T-cell (primary cell): ENCODE measurements at regions not wholly inside any gene's neighbourhood (a gene's known extent, or its start where the extent isn't known, plus 50 kb on each side); places are given as distances from the start of the nearest gene placed in this dataset.

ENCODE experiments used
- ATAC-seq, 4 experiments: fragments of 200-7000 bp in 3 of 4; fragments of 150-1000 bp in 1 of 4; cut with Tn5 transposase; replicated peaks in 1 of 4; 1 replicate in 3 of 4; 2 replicates in 1 of 4; pipeline ENCODE4 v1.10.0; 2021; ENCODE audit warnings: moderate library complexity in 3 of 4, mild to moderate bottlenecking in 2 of 4, moderate number of reproducible peaks in 1 of 4
- CTCF ChIA-PET, 2 donors: fragments of 300-600 bp; sonication (Branson Sonifier 250); formaldehyde crosslinking; loops; one replicate each; lab custom pipeline; 2022; ENCODE audit warnings: antibody characterized with exemption in 2 of 2; lab: Charles Lee
- POLR2A ChIA-PET, 2 donors: fragments of 300-600 bp; sonication (Branson Sonifier 250); formaldehyde crosslinking; loops; one replicate each; lab custom pipeline; 2022; ENCODE audit warnings: antibody characterized with exemption in 2 of 2; lab: Charles Lee
- DNase-seq, 35 experiments: peaks; one replicate each; pipeline versions ENCODE4 v3.0.0 to v3.0.0-alpha.2; 2013 to 2023
- H3K27ac ChIP-seq: one replicate; pipeline ENCODE4 v1.5.1; 2013; ENCODE audit warnings: low read length
- H3K27me3 ChIP-seq, 2 experiments: replicated peaks in 1 of 2; 1 replicate in 1 of 2; 2 replicates in 1 of 2; pipeline versions ENCODE4 v1.6.1 to v1.7.0; 2013; ENCODE audit warnings: low read length in 1 of 2, mixed read lengths in 1 of 2; ENCODE audit not compliant: control insufficient read depth in 2 of 2, insufficient read depth in 2 of 2; ENCODE audit errors: extremely low read depth in 1 of 2
- H3K36me3 ChIP-seq, 2 donors: 1 replicate in 1 of 2; 2 replicates in 1 of 2; pipeline versions ENCODE4 v1.6.1 to v1.7.0; 2013; ENCODE audit warnings: low read length in 1 of 2; ENCODE audit not compliant: control insufficient read depth in 2 of 2, insufficient read depth in 1 of 2; ENCODE audit errors: extremely low read depth in 1 of 2
- H3K4me1 ChIP-seq, 2 experiments: 1 replicate in 1 of 2; 2 replicates in 1 of 2; pipeline versions ENCODE4 v1.6.1 to v1.7.0; 2013; ENCODE audit warnings: low read length in 2 of 2, mixed read lengths in 1 of 2; ENCODE audit not compliant: insufficient read depth in 2 of 2, control insufficient read depth in 1 of 2; ENCODE audit errors: extremely low read depth in 1 of 2
- H3K4me3 ChIP-seq, 2 donors: 1 replicate in 1 of 2; 2 replicates in 1 of 2; pipeline versions ENCODE4 v1.5.1 to v1.7.0; 2013; ENCODE audit warnings: mild to moderate bottlenecking in 2 of 2, low read length in 1 of 2, moderate library complexity in 1 of 2; ENCODE audit not compliant: control insufficient read depth in 1 of 2; ENCODE audit errors: extremely low read depth in 1 of 2
- H3K9me3 ChIP-seq: 2 replicates; pipeline ENCODE4 v1.7.0; 2013
- H3K27ac Mint-ChIP-seq, 2 donors: one replicate each; pipeline ENCODE4 v1.8.0; 2020 to 2021; ENCODE audit warnings: mild to moderate bottlenecking in 2 of 2, mixed read lengths in 2 of 2
- H3K27me3 Mint-ChIP-seq, 2 donors: one replicate each; pipeline ENCODE4 v1.8.0; 2021 to 2022; ENCODE audit warnings: mixed read lengths in 2 of 2
- H3K36me3 Mint-ChIP-seq: one replicate; pipeline ENCODE4 v1.8.0; 2021; ENCODE audit warnings: mixed read lengths
- H3K4me1 Mint-ChIP-seq, 3 donors: one replicate each; pipeline ENCODE4 v1.8.0; 2020 to 2022; ENCODE audit warnings: mixed read lengths in 3 of 3, mild to moderate bottlenecking in 1 of 3
- H3K4me3 Mint-ChIP-seq, 3 donors: one replicate each; pipeline ENCODE4 v1.8.0; 2020 to 2022; ENCODE audit warnings: mild to moderate bottlenecking in 3 of 3, mixed read lengths in 3 of 3, moderate library complexity in 3 of 3
- H3K9me3 Mint-ChIP-seq, 3 donors: one replicate each; pipeline ENCODE4 v1.8.0; 2020 to 2022; ENCODE audit warnings: mixed read lengths in 3 of 3
- whole genome bisulfite sequencing: methylation state at CpG from one replicate; pipeline ENCODE4 v1.1.5; 2013; ENCODE audit warnings: missing lambda C conversion rate; ENCODE audit not compliant: insufficient coverage; 5-methylcytosine and 5-hydroxymethylcytosine counted together

- Histone ChIP-seq H3K36me3 (no peaks in the 10 kb centered on the region), H3K27ac (no peak overlapping the region), H3K27me3 (peaks cover 0 to 5% of the 10 kb centered on the region in 2 experiments), H3K9me3 (no peaks in the 10 kb centered on the region), H3K4me1 (no peaks in the 10 kb centered on the region), H3K4me3 (no peak overlapping the region)
- Mint-ChIP-seq H3K9me3 (peaks cover 0 to 4% (median 0%) of the 10 kb centered on the region in 3 donors), H3K27ac (no peak overlapping the region), H3K36me3 (no peaks in the 10 kb centered on the region), H3K4me1 (no peaks in the 10 kb centered on the region), H3K27me3 (peaks cover 7 to 20% of the 10 kb centered on the region in 2 donors), H3K4me3 (no peak overlapping the region)
- no peak for DNase-seq
- 59% methylated on average over 3 of the region's 8 CpGs for WGBS
- POLR2A ChIA-PET, result no interaction called here
- ATAC-seq, result no peak
- CTCF ChIA-PET, result no interaction called here
Observed at GRCh38 chr16:5461141-5461540, 363.5 kb upstream of the EEF2KMT start.

DNA sequence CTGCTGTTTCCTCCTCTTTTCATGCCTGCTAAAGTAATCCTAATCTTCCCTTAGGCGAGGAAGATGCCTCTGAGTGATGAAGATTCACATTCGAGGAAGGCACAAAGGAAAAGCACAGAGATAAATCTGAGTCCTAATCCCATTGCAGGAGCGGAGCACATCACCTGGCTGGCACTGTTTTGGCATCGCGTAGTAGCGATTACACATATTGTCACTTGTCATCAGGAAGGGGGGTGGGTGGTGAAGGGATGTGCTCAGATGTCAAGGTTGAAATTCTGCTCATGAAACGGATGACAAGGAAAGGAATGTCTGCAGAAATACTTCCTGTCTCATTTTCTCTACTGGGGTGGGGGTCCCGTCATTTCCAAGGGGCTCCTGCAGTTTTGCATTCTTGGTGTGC lies 363.1 kb upstream of the EEF2KMT start:
- DNase-seq (no peak), ATAC-seq (no peak)
- Mint-ChIP-seq H3K36me3 (no peaks in the 10 kb centered on the region), H3K27me3 (peaks cover 5 to 17% of the 10 kb centered on the region in 2 donors), H3K9me3 (peaks cover 0 to 4% (median 0%) of the 10 kb centered on the region in 3 donors), H3K4me3 (no peak overlapping the region), H3K4me1 (no peaks in the 10 kb centered on the region), H3K27ac (no peak overlapping the region)
- Histone ChIP-seq H3K4me3 (no peak overlapping the region), H3K4me1 (no peaks in the 10 kb centered on the region), H3K36me3 (no peaks in the 10 kb centered on the region), H3K27me3 (peaks cover 0 to 5% of the 10 kb centered on the region in 2 experiments), H3K9me3 (no peaks in the 10 kb centered on the region), H3K27ac (no peak overlapping the region)
- 77% methylated on average over 6 of the region's 8 CpGs for WGBS
- CTCF ChIA-PET, result no interaction called here
- POLR2A ChIA-PET, result no interaction called here

GRCh38 chr16:5459863-5460262 lies 362.3 kb upstream of the EEF2KMT start:
- Mint-ChIP-seq H3K36me3 (no peaks in the 10 kb centered on the region), H3K27ac (no peak overlapping the region), H3K27me3 (peaks cover 5 to 16% of the 10 kb centered on the region in 2 donors), H3K4me1 (no peaks in the 10 kb centered on the region), H3K9me3 (peaks cover 0 to 4% (median 0%) of the 10 kb centered on the region in 3 donors), H3K4me3 (no peak overlapping the region)
- WGBS, result 92% methylated on average over 2 of the region's 6 CpGs
- Histone ChIP-seq H3K9me3 (no peaks in the 10 kb centered on the region), H3K36me3 (no peaks in the 10 kb centered on the region), H3K4me1 (no peaks in the 10 kb centered on the region), H3K27ac (no peak overlapping the region), H3K4me3 (no peak overlapping the region), H3K27me3 (peaks cover 0 to 5% of the 10 kb centered on the region in 2 experiments)
- ATAC-seq (no peak), DNase-seq (no peak)
- POLR2A ChIA-PET, result no interaction called here
- CTCF ChIA-PET, result no interaction called here

DNA sequence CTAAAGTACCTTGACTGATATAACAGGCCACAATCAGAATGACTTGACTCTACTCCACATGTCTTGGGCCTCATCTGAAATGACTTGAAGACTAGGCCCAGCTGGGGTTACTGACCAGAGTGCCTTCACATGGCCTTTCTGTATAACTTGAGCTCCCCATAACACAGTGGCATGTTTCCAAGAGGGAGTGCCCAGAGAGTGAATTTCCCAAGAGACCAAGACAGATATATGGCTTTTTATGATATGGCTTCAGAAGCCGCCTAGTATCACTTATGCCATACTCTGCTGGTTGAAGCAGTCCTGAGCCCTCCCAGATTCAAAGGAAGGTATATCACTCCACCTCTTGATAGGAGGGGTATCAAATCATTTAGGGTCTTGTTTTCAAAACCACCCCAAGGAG lies 357.5 kb upstream of the EEF2KMT start:
- no CpG with 5 or more reads among the region's 1 CpG for WGBS
- no peaks in the 10 kb centered on the region for H3K27me3 ChIP-seq
- POLR2A ChIA-PET, result no interaction called here
- Mint-ChIP-seq H3K4me1 (no peaks in the 10 kb centered on the region), H3K27ac (no peak overlapping the region), H3K36me3 (no peaks in the 10 kb centered on the region), H3K4me3 (no peak overlapping the region), H3K9me3 (peaks cover 0 to 13% (median 0%) of the 10 kb centered on the region in 3 donors), H3K27me3 (peaks cover 6 to 22% of the 10 kb centered on the region in 2 donors)
- H3K4me1 ChIP-seq, result no peaks in the 10 kb centered on the region
- ATAC-seq (no peak), DNase-seq (no peak)
- no peaks in the 10 kb centered on the region for H3K36me3 ChIP-seq
- CTCF ChIA-PET, result no interaction called here
- H3K27ac ChIP-seq, result no peak overlapping the region
- H3K4me3 ChIP-seq, result no peak overlapping the region
- no peaks in the 10 kb centered on the region for H3K9me3 ChIP-seq

- H3K36me3 ChIP-seq, result no peaks in the 10 kb centered on the region
- H3K4me1 ChIP-seq, result no peaks in the 10 kb centered on the region
- Mint-ChIP-seq H3K9me3 (peaks cover 0 to 9% (median 0%) of the 10 kb centered on the region in 3 donors), H3K36me3 (no peaks in the 10 kb centered on the region), H3K4me1 (no peaks in the 10 kb centered on the region), H3K4me3 (no peak overlapping the region), H3K27me3 (peaks cover 3 to 19% of the 10 kb centered on the region in 2 donors), H3K27ac (no peak overlapping the region)
- no peak for ATAC-seq
- H3K27ac ChIP-seq, result no peak overlapping the region
- ChIA-PET CTCF (no interaction called here), POLR2A (no interaction called here)
- H3K4me3 ChIP-seq, result no peak overlapping the region
- no peaks in the 10 kb centered on the region for H3K9me3 ChIP-seq
- no peaks in the 10 kb centered on the region for H3K27me3 ChIP-seq
- DNase-seq, result no peak
Observed at GRCh38 chr16:5454349-5454748, 356.8 kb upstream of the EEF2KMT start.

DNA sequence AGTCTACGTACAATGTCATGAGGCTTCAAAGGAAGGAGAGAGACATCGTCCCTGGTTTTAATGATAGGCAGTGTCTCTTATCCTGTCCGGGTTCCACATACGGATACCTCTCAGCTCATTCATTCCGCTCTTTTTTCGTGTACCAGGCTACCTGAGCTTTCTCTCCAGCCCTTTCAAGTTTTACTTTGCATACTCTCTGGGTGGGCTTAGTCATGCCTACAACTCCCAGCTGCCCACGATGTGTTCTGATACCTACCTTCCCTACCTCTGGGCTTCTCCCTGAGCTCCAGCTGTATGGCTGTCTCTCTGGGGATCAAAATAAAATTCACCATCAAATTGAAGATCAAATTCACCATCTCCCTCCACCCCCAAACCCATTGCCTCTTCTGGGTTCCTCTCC lies 354.0 kb upstream of the EEF2KMT start:
- H3K27ac Mint-ChIP-seq, result no peak overlapping the region
- Histone ChIP-seq H3K9me3 (no peaks in the 10 kb centered on the region), H3K4me1 (no peaks in the 10 kb centered on the region), H3K4me3 (no peak overlapping the region), H3K27ac (no peak overlapping the region), H3K27me3 (no peaks in the 10 kb centered on the region), H3K36me3 (no peaks in the 10 kb centered on the region)
- peaks cover 6 to 18% of the 10 kb centered on the region in 2 donors for H3K27me3 Mint-ChIP-seq
- POLR2A ChIA-PET, result no interaction called here
- H3K4me3 Mint-ChIP-seq, result no peak overlapping the region
- CTCF ChIA-PET, result no interaction called here
- no peaks in the 10 kb centered on the region for H3K4me1 Mint-ChIP-seq
- WGBS, result 35% methylated on average over 6 of the region's 7 CpGs
- peaks cover 0 to 15% (median 0%) of the 10 kb centered on the region in 3 donors for H3K9me3 Mint-ChIP-seq
- no peak for DNase-seq
- H3K36me3 Mint-ChIP-seq, result no peaks in the 10 kb centered on the region
- ATAC-seq, result no peak
